CD14-positive monocyte (primary cell): ENCODE measurements at regions not wholly inside any gene's neighbourhood (a gene's known extent, or its start where the extent isn't known, plus 50 kb on each side); places are given as distances from the start of the nearest gene placed in this dataset.

Experiments used
- DNase-seq, 3 donors: peaks; one replicate each; pipeline ENCODE4 v3.0.0-alpha.2; 2011 to 2022
- H2AFZ ChIP-seq: 2 replicates; pipeline ENCODE4 v1.6.0; 2012; ENCODE audit warnings: mild to moderate bottlenecking, low read depth, low read length, inconsistent platforms; ENCODE audit not compliant: insufficient read depth, poor library complexity, severe bottlenecking
- H3K27ac ChIP-seq, 2 donors: 1 replicate in 1 of 2; 2 replicates in 1 of 2; pipeline ENCODE4 v1.5.1; 2012 to 2013; ENCODE audit warnings: low read length in 2 of 2, control low read depth in 1 of 2, inconsistent platforms in 1 of 2, low read depth in 1 of 2, mild to moderate bottlenecking in 1 of 2
- H3K27me3 ChIP-seq, 2 donors: one replicate each; pipeline versions ENCODE4 v1.6.0 to v1.6.1; 2011 to 2013; ENCODE audit warnings: low read length in 2 of 2; ENCODE audit not compliant: control insufficient read depth in 2 of 2, insufficient read depth in 2 of 2
- H3K36me3 ChIP-seq, 2 donors: replicated peaks in 1 of 2; 1 replicate in 1 of 2; 2 replicates in 1 of 2; pipeline versions ENCODE4 v1.5.1 to v1.6.1; 2012 to 2013; ENCODE audit warnings: low read length in 2 of 2, control low read depth in 1 of 2, inconsistent platforms in 1 of 2, mild to moderate bottlenecking in 1 of 2; ENCODE audit not compliant: insufficient read depth in 2 of 2, control insufficient read depth in 1 of 2
- H3K4me1 ChIP-seq, 2 donors: 1 replicate in 1 of 2; 2 replicates in 1 of 2; pipeline versions ENCODE4 v1.5.1 to v1.6.1; 2012 to 2013; ENCODE audit warnings: low read length in 2 of 2, control low read depth in 1 of 2, inconsistent platforms in 1 of 2, mild to moderate bottlenecking in 1 of 2, moderate library complexity in 1 of 2; ENCODE audit not compliant: insufficient read depth in 2 of 2, control insufficient read depth in 1 of 2
- H3K4me2 ChIP-seq: replicated peaks from 2 replicates; pipeline ENCODE3; 2012; ENCODE audit warnings: low read length, moderate library complexity, mild to moderate bottlenecking; ENCODE audit not compliant: poor library complexity, severe bottlenecking; ENCODE audit errors: extremely low read depth
- H3K4me3 ChIP-seq, 3 experiments: fragments of 200-600 bp in 1 of 3; sonication (generic) in 1 of 3; replicated peaks in 1 of 3; 1 replicate in 2 of 3; 2 replicates in 1 of 3; pipeline ENCODE4 v1.5.1; 2011 to 2013; ENCODE audit warnings: low read length in 3 of 3, mild to moderate bottlenecking in 3 of 3, control low read depth in 2 of 3, low read depth in 2 of 3, inconsistent platforms in 1 of 3, moderate library complexity in 1 of 3
- H3K79me2 ChIP-seq: 2 replicates; pipeline ENCODE4 v1.6.0; 2012; ENCODE audit warnings: mild to moderate bottlenecking, control low read depth, inconsistent platforms, low read length, moderate library complexity; ENCODE audit not compliant: insufficient read depth
- H3K9ac ChIP-seq: 2 replicates; pipeline ENCODE4 v1.6.0; 2017; ENCODE audit warnings: low read length, mild to moderate bottlenecking; ENCODE audit not compliant: insufficient read depth, poor library complexity, severe bottlenecking
- H3K9me3 ChIP-seq, 2 donors: replicated peaks in 1 of 2; 1 replicate in 1 of 2; 2 replicates in 1 of 2; pipeline versions ENCODE4 v1.5.1 to v1.6.1; 2012 to 2013; ENCODE audit warnings: low read length in 2 of 2, control low read depth in 1 of 2; ENCODE audit not compliant: control insufficient read depth in 1 of 2, insufficient read depth in 1 of 2
- H4K20me1 ChIP-seq: 2 replicates; pipeline ENCODE4 v1.6.0; 2012; ENCODE audit warnings: mild to moderate bottlenecking, low read length, control low read depth, moderate library complexity; ENCODE audit not compliant: insufficient read depth
- H3K27ac Mint-ChIP-seq, 7 donors: one replicate each; pipeline ENCODE4 v1.8.0; 2020; ENCODE audit warnings: mild to moderate bottlenecking in 7 of 7, mixed read lengths in 7 of 7, moderate library complexity in 6 of 7, inconsistent platforms in 2 of 7
- H3K27me3 Mint-ChIP-seq, 3 donors: one replicate each; pipeline ENCODE4 v1.8.0; 2021 to 2022; ENCODE audit warnings: low read depth in 3 of 3, mild to moderate bottlenecking in 3 of 3, mixed read lengths in 3 of 3, moderate library complexity in 3 of 3, inconsistent platforms in 1 of 3
- H3K36me3 Mint-ChIP-seq, 2 donors: one replicate each; pipeline ENCODE4 v1.8.0; 2020; ENCODE audit warnings: mixed read lengths in 2 of 2, inconsistent platforms in 1 of 2, mild to moderate bottlenecking in 1 of 2
- H3K4me1 Mint-ChIP-seq: one replicate; pipeline ENCODE4 v1.8.0; 2020; ENCODE audit warnings: mild to moderate bottlenecking, mixed read lengths
- H3K4me3 Mint-ChIP-seq, 2 donors: one replicate each; pipeline ENCODE4 v1.8.0; 2020; ENCODE audit warnings: mild to moderate bottlenecking in 2 of 2, mixed read lengths in 2 of 2, moderate library complexity in 1 of 2
- H3K9me3 Mint-ChIP-seq, 7 donors: one replicate each; pipeline ENCODE4 v1.8.0; 2020 to 2022; ENCODE audit warnings: mixed read lengths in 7 of 7, mild to moderate bottlenecking in 6 of 7, moderate library complexity in 6 of 7, inconsistent platforms in 2 of 7
- WGBS: methylation state at CpG from one replicate; pipeline ENCODE4 v1.1.5; 2013; ENCODE audit warnings: missing lambda C conversion rate; ENCODE audit not compliant: insufficient coverage; 5-methylcytosine and 5-hydroxymethylcytosine counted together
- intact Hi-C, 2 donors: fragments of 100-400 bp; cut with micrococcal nuclease; formaldehyde crosslinking; loops; one replicate each; pipeline versions ENCODE4 v1.15.0 to v1.15.1; 2023
- TF ChIP-seq, protein P1 (sequence below): fragments of 200-600 bp; IDR thresholded peaks from one replicate; pipeline ENCODE4 v1.8.0; 2022; ENCODE audit warnings: antibody characterized with exemption, mild to moderate bottlenecking

DNA sequence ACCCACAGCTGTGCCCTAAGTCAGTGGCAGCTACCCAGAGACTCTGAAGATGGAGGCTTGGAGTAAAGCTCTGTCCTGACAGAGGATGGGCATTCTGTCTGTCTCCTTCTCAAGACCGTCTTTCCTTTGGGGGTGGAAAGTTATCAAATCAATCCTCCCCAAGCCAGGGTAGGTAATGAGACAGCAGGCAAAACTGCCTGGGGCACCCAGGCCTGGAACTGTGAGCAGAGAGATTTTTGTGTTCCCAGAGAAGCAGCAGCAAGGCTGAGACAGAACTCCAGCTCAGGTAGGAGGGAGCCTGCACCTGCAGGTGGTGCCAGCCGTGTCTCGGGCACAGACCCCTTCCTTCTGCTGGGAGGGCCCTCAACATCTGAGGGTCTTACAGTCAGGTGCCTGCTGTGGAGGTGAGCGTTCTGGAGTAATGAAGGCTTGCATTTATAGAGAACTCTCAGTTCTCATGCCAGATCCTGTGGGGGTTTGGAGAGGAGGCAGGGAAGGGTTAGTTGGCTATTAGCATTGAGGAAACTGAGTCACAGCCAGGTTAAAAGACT is 95.6 kb downstream of the RIPK4 start:
- H3K4me3 ChIP-seq, result peak overlapping the region in 1 of 3 experiments; percentile 31
- DNase-seq, result no peak
- H3K9me3 ChIP-seq, result no peaks in the 10 kb centered on the region
- H3K27me3 ChIP-seq, result no peaks in the 10 kb centered on the region
- peak overlapping the region; percentile 30 for H3K9ac ChIP-seq
- Mint-ChIP-seq H3K27me3 (peaks cover 1 to 6% (median 2%) of the 10 kb centered on the region in 3 donors), H3K9me3 (peaks cover 0 to 4% (median 0%) of the 10 kb centered on the region in 7 donors), H3K36me3 (no peaks in the 10 kb centered on the region), H3K4me1 (peaks cover 32% of the 10 kb centered on the region), H3K4me3 (peak overlapping the region in 1 of 2 donors; percentile 81), H3K27ac (peak overlapping the region in 3 of 7 donors; percentile 26 to 68 (median 42))
- 100% methylated on average over 3 of the region's 4 CpGs for WGBS
- peak overlapping the region; percentile 54 for H3K4me2 ChIP-seq
- no peaks in the 10 kb centered on the region for H3K79me2 ChIP-seq
- no peaks in the 10 kb centered on the region for H4K20me1 ChIP-seq
- peaks cover 24 to 33% of the 10 kb centered on the region in 2 donors for H3K4me1 ChIP-seq
- H2AFZ ChIP-seq, result peak overlapping the region; percentile 18
- TF ChIP-seq, protein P1, sequence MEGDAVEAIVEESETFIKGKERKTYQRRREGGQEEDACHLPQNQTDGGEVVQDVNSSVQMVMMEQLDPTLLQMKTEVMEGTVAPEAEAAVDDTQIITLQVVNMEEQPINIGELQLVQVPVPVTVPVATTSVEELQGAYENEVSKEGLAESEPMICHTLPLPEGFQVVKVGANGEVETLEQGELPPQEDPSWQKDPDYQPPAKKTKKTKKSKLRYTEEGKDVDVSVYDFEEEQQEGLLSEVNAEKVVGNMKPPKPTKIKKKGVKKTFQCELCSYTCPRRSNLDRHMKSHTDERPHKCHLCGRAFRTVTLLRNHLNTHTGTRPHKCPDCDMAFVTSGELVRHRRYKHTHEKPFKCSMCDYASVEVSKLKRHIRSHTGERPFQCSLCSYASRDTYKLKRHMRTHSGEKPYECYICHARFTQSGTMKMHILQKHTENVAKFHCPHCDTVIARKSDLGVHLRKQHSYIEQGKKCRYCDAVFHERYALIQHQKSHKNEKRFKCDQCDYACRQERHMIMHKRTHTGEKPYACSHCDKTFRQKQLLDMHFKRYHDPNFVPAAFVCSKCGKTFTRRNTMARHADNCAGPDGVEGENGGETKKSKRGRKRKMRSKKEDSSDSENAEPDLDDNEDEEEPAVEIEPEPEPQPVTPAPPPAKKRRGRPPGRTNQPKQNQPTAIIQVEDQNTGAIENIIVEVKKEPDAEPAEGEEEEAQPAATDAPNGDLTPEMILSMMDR, result no peak
- H3K27ac ChIP-seq, result peak overlapping the region in 1 of 2 donors; percentile 5
- intact Hi-C loops, result loop anchor here in 1 of 2 donors (10.0 kb wide), 1 partner anchor 94 kb away; the partner anchor contains the start of gene RIPK4
- no peaks in the 10 kb centered on the region for H3K36me3 ChIP-seq

GRCh38 chr21:41670056-41670805 is 96.6 kb downstream of the RIPK4 start:
- Histone ChIP-seq H2AFZ (no peak overlapping the region), H3K9me3 (no peaks in the 10 kb centered on the region), H4K20me1 (no peaks in the 10 kb centered on the region), H3K4me1 (peaks cover 34 to 44% of the 10 kb centered on the region in 2 donors), H3K27ac (no peak overlapping the region), H3K4me2 (no peak overlapping the region), H3K79me2 (no peaks in the 10 kb centered on the region), H3K9ac (no peak overlapping the region), H3K27me3 (no peaks in the 10 kb centered on the region), H3K4me3 (no peak overlapping the region), H3K36me3 (no peaks in the 10 kb centered on the region)
- DNase-seq, result no peak
- Mint-ChIP-seq H3K4me1 (peaks cover 37% of the 10 kb centered on the region), H3K36me3 (no peaks in the 10 kb centered on the region), H3K27ac (no peak overlapping the region), H3K27me3 (peaks cover 1 to 4% (median 2%) of the 10 kb centered on the region in 3 donors), H3K4me3 (no peak overlapping the region), H3K9me3 (peaks cover 0 to 4% (median 0%) of the 10 kb centered on the region in 7 donors)
- intact Hi-C loops, result loop anchor here in 1 of 2 donors (10.0 kb wide), 1 partner anchor 95 kb away; the partner anchor contains the start of gene RIPK4
- TF ChIP-seq, protein P1, result no peak
- 90% methylated on average over 25 of the region's 28 CpGs for WGBS
